Activated T-helper 9 cell treated with anti-CD3 and anti-CD28 coated beads, Interleukin-2, amount 50 U/mL, for 16 hours (primary cell): ENCODE measurements at regions not wholly inside any gene's neighbourhood (a gene's known extent, or its start where the extent isn't known, plus 50 kb on each side); places are given as distances from the start of the nearest gene placed in this dataset.
"Not testable (repeated sequence)": the region's sequence is repeated elsewhere in the genome, so short reads cannot be mapped to it uniquely, and the experiment has no call there.

ENCODE experiments used
- DNase-seq: peaks from one replicate; pipeline ENCODE4 v3.0.0-alpha.2; 2020; ENCODE audit warnings: low read depth

DNA sequence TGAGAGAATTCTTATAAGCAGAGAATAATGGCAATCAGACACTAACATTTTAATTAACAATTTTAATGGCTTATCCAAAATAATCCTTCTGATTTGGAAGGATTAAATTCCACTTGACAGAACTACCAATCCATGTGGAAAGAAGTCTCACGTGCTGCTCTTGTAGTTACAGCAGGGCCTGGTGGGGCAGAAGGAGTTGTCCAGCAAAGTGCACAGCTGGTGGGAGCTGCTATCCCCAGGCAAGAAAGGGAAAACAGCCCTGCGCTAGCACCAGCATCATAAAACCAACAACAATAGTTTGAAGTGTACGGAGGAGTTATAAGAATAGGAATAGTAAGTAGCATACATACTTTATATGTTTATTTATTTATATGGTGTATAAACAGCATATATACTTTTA, 127.4 kb upstream of the TRIM2 start:
- no peak for DNase-seq

DNA sequence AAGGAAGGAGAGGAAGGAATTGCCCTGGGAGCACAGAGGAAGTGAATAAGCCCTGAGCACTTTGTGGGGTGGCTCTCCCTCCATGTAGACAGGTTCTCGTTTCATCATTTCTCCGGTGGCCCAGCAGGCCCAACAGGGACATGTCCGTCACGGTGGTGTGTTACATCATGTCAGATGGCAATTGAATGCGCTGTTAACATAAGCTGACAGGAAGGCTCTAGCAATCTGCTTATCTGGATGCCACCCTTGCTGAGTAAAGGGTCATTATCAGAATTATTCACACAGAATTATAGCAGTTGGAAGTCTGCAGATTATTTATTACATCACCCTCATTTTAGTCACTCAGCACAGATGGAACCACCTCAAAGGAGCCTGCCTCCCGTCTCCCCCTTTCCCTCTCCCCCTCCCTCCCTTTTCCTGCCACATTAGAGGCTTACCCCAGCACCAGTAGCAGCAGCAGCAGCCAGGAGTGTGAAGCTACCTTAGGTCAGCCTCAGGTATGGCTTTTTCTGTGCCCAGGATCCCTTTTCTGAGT, 124.3 kb upstream of the TRIM2 start:
- no peak for DNase-seq

DNA sequence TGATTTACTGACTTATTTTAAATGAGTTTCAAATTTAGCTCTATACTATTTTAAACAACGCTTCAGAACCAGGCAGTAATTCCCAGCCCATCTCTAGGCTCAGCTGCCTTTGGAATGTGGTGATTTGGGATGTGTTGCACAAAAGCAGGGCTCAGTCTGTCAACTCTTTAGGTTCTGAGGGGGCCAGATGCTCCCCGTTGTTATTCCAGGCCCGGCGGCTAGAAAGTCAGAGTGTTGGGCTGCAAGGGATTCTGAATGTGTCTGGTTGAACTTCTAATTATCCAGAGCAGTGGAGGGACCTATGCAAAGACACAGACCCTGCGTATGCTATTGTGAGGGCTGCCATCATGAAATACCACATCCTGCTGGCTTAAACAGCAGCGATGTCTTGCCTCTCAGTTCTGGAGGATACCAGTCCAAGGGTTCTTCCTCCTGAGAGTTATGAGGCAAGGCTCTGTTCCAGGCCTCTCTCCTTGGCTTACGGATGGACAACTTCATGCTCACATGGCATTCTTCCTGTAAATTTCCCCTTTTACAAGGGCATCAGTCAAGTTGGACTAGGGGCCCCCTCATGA, 123.2 kb upstream of the TRIM2 start:
- no peak for DNase-seq

DNA sequence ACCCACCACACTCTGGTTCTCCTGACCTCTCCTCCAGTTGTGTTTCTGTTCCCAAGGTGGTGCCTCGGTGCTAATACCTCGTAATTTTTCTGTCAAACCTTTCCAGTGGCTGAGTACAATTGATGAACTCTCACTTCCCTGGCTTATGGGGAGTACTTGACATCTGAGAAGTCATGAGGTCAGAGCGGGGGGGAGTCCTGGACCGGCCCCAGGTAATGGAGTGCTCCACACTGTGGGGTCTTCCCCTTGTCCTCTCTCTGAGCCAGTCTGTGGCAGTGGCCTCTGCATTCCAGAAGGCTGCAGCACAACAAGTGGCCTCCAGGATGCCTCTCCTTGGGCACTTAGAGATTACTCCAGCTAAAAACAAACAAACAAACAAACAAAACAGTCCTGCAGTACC, 122.5 kb upstream of the TRIM2 start:
- no peak for DNase-seq

DNA sequence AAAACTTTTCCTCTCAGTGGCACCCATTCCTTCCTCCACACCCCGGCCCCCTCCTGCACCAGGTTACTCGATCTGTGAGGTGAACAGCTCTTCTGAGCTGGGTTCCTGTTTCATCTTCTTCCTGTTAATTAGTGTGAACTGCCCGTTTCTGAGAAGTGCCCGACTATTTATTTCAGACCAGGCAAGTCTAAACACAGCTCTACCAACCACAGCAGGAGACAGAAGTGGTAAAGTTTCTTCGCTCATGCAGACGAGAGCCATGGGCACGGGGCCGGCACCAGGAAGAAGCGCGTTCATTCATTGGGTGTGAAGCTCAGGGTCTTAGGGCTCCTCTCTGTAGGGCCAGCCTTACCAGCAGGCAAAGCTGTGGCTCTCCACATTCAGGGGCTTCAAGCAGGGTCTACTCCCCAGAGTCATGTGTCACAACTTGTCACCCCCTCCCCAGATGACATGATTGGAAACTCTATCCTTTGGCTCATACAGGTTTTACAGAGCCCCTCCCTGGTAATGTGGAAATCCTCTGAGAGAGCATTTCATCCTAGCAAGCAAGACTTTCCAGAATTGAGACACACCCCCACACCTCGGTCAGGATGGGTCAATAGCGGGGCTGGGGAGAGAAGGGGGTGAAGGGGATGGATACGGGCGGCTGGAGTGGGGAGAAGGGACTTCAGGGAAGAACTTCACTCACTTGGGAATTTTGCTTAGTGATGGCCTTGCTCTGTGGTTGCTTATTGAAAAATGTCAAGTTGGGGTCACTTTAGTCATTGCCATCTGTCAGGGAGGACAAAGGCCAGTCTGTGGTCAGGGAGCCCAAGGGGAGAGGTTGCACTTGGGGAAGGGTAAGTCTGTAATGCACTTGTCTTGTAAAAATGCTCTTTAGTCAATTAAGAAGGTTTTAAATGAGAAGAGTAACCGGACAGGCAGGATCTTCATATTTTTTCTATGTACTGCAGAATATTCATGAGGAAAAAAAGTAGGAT, 121.6 kb upstream of the TRIM2 start:
- DNase-seq = no peak

DNA sequence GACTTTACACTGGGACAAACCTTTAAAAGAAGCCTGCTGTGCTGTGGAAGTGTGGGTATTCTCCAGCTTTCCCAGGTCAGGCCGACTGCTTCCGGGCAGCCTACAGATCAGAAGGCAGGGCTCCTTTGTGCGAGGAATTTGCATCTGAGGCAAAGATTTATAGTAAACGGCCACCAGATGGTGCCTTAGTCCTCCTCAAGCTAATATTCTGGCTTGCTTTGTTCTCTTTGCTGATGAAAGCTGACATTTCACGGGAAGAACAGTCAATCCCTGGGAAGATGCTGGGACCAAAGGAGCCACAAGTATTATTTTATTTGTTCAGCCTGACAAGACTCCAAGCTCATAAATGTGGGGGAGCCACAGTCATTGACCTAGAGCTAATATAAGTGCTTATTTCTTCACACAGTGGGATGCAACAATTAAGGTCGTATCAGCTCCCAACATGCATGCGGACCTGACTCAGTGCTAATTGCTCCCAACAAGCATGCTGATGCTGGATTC, 120.7 kb upstream of the TRIM2 start:
- DNase-seq = no peak

DNA sequence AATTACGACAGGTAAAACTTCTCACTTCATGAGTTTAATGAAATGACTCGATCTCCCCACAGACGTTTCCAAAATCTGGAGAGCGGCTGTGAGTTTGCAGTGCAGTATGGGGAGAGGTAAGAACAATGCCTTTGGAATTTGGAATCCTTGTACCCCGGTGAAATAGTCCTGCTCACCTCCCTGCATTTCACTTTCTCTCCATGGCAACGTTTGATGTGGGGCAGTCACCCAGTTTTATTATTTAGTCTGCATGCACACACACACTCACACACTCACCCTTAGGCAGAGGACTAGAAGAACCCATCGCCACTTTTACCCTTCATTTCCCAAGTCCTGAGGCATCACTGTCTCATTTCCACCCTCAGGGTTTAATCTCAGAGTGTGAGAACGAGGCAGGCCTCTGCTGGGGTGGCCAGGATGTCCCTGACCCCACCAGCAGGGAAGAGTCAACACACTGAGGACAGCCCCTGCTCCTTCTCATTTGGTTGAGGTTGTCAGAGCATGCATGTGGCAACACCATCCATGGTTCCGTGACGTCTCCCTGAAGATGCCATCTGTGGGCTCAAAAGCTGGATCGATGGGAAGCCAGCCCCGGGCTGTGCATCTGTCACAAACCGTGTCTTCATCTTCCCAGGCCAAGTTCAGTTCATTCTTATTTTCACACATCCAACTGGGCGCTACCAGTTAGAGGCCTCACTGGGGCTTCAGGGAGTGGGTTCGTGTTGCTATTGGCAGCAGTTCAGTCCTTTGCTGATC, 119.8 kb upstream of the TRIM2 start:
- no peak for DNase-seq

DNA sequence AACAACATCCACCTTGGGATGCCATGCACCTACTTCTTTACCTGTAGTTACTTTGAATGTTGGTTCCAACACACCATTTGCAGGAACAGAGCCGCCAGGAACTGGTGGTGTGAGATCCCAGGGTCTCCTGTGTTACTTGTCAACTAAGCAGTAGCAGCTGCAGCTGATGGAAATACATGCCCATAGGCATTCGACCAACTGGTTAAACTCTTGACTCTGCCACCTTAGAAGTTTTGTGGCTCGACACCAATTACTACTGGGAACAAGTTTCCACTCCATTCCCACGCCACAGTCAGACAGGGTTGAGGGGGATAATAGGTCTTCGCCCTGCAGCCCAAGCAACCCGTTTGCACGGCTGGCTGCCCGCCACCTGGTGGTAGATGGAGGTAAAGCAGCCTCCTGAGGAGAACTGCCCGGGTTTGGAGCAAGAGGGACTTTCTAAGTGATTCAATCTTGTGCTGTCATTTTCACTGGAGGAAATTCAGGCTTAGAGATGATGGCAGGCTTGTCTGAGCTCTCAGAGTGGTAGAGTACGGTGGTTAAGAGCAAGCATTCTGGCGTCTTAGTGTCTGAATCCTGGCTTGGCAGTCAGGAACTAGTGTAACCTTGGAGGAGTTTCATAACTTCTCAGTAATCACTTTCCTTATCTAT, 119.1 kb upstream of the TRIM2 start:
- peak; percentile 75 for DNase-seq

DNA sequence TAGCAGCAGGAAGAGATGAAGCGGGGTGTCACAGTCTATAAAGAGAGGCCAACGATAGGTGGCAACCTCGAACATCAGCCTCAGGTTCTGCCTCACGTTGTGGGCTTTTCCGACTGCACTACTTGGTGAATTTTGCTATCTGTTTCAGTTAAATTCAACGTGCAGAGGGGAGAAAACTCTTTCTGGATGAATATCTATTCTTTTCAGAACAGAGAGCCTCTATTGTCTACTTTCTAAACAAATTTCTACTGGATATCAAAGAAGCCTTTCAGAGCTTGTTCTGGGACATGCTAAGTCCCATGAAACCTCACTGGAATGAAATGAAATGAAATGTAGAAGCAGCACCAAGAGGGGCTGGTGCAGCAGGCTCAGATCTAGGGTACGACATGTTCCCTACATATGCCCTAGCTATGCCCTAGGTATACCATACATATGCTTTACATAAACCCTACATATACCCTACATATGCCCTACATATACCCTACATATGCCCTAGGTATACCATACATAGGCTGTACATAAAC, 116.5 kb upstream of the TRIM2 start:
- DNase-seq = no peak

DNA sequence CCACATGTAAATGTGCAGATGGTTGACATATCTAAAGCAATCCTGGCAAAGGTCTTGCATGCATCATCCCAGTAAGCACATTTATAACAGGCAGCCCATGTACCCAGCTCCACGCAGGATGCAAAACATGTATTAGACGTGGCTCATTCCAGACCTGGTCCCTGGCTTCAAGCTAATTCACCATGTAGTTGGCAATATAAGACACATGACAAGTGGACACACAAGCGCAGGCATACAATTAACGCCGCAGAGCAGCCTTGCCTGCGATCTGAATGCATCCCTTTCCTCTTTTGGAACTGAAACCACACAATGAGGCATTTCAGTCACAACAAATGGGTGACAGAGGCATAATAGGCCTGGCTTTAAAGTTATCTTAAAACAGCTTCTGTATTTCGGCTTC, 114.5 kb upstream of the TRIM2 start:
- DNase-seq = no peak

DNA sequence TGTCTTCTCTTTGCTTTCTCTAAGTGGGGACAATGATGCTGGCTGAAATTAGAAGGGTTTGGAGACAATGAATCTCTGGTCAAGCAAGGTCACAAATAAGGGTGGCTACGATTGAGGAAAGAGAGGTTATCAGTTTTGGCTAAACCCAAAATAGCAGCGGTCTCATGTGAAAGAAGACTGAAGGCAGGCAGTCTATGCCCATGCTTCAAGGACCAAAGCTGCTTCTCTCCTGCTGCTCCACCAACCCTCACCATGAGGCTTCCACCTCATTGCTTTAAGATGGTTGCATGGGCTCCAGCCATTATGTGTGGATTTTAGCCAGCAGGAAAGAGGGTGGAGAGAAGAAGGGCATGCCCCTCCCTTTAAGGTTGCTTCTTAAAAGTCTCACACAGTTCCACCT, 114.1 kb upstream of the TRIM2 start:
- no peak for DNase-seq

DNA sequence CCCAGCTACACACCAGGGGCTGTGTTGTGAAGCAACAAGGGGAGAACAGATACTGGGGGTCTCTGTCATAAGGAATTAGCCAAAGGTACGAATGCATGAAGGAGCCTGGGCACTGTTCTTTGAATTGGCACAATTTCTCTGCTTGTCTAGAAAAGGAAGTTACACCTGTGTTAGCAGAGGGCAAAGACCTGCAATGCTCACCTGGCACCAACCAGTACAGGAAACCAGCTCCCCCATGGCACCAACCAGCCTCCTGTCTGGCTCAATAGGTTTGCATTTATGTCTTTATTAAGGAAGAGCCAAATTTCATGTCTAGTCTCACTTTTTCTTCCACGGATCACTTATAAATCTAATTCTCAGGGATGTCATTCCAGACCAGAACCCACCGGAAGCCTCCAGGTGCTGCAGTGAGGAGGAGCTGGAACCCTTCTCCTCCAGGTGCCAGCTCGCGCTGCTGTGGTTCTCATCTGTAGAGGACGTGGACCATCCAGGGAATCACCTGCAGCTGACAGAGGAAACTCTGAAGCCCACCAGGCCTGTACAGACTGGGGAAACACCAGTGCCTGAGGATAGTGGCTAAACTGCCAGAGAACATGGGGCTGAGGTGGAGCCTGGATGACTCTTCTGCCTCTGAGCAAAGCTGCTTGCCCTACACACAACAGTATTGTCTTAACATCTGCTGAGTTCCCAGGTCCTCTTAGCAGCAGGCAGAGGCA, 113.4 kb upstream of the TRIM2 start:
- no peak for DNase-seq

DNA sequence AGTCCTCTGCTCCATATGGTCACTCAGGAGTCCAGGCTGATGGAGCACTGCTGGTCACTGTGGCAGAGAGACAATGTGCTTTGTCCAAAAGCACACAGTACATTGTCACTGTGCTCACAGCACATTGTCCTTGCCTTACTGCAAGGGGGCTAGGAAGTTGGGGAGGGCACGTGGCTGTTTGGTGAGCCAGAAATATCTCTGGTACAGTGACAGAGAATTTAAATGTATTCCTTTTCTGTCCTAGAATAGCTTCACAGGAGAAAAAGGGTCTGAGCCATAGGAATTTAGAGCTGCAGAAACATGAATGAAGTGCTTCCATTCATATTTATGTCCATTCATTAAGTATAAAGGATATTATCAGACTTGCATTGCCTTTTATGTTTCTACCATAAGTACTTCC, 110.8 kb upstream of the TRIM2 start:
- DNase-seq = no peak

DNA sequence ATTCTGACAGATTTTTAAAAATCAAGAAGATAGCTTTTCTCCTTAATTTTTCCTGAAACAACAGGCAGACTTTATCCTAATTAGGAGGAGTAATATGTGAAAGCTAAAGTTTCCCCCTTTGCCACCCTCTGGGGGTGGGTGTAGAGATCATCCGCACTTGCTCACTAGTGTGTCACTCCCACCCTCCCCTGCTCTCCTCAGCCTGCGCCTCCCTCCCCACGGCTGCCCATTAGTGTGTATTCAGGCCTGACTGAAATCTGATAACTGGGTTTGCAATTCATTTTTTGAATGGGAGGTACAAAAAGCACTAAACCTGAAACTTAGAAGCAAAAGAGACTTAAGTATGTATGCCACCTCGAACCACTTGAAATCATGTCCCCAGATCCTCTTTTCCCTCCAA, 110.4 kb upstream of the TRIM2 start:
- no peak for DNase-seq

DNA sequence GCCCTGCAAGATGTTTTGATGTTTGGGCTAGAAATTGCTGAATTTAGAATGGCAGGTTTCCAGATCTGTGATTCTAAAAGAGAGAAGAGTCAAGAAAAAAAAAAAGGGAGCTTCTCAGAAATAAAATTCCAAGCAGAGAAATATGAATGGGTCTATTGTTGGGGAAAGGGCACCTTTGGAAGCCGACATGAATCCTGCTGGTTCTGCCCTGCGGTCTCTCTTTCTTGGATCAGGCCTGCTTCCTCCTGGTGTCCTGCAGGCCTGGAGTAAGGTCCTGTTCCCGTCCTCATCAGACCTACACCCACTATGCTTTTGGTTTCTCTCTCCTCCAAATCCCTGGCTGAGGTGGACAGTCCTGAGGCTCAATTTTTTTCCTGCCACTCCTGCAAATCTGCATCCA, 109.8 kb upstream of the TRIM2 start:
- no peak for DNase-seq

DNA sequence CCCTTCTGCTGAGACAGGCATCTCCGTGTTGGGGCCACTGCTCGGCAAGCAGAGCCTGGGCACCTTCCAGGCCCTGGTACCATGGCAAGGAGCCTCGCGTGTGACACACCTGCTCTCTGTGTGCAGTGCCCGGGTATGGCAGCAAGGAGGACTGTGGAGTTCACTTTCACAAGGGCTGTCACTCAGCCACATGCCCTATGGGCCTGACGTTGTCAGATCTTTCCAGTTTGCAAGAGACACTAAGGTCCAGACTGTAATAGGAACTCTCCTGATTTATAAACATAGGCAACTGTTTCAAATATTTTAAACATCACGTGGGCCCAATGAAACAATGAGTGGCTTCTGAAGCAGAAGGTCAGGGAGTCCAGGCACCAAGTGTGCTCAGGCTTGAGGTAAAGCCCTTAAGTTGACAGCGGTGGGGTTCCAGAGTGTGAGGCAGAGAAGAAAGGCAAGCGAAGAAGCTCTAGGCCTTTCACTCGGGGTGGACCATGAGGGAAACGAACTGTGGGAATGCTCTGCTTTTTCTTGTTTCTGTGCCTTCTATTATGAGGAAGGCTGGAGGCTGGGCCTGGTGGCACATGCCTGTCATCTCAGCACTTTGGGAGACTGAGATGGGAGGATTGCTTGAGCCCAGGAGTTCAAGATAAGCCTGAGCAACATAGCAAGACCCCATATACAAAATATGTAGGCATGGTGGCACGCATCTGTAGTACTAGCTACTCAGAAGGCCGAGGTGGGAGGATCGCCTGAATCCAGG, 108.6 kb upstream of the TRIM2 start:
- no peak for DNase-seq

DNA sequence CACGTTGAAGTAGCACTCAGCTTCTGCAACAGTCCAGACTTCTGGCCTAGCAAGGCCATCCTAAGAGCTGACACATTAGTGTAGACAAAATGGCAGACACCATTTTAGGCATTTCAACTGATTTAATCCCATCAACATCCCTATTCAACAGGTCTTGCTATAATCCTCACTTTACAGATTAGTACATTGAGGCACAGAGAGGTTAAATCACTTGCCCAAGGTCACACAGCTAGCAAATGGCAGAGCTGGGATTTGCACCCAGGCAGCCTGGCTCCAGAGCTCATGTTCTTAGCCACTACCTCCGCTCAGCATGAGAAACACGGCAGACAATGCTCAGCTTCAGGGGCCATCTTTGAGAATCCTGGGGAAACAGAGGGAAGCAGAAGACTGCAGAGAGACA, 107.9 kb upstream of the TRIM2 start:
- DNase-seq = no peak

DNA sequence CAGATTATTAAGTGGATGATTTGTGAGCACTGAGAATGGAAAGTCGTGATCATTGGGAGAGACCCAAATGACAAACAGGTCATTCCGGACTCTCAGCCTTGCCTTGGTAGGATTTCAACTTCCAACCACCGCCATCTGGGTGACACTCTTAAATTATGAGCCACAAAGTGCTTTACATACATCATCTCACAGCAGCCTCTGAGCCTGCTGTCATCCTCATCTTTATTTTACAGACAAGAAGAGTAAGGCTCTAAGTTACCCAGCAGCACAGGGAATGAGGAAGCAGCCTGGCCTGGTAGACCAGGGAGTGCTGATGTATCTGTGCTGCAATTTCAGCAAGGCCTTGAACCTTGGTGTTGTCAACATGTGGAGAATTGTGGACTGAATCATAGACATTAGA, 105.8 kb upstream of the TRIM2 start:
- no peak for DNase-seq

DNA sequence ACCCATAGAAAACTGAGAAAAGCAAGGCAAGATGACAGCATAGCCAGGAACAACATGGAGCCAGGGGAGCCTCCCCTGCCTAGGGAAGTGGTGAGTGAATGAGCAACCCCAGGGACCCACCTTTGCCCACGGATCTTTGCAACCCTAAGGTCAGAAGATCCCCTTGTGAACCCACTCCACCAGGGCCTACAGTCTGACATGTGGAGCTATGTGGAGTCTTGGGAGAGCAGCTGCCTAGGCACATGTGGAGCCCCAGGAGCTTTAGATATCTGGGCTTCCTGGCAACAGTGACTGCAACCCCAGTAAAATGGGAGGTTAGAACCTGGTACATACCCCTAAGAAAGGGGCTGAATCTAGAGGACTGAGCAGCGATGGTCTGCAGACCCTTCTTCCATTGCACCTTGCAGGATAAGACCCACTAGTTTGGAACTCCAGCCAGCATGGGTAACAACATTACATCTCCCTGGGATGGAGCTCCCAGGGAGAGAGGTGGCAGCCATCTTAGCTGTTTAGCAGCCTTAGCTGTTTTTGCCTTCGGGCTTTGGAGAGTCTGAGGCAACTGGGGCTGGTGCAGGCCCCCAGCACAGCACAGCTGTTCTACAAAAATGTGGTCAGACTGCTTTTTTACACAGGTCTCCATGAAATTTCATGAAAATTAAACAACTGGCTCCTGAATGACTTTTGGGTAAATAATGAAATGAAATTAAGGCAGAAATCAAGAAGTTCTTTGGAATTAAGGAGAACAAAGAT, 104.7 kb upstream of the TRIM2 start:
- no peak for DNase-seq

DNA sequence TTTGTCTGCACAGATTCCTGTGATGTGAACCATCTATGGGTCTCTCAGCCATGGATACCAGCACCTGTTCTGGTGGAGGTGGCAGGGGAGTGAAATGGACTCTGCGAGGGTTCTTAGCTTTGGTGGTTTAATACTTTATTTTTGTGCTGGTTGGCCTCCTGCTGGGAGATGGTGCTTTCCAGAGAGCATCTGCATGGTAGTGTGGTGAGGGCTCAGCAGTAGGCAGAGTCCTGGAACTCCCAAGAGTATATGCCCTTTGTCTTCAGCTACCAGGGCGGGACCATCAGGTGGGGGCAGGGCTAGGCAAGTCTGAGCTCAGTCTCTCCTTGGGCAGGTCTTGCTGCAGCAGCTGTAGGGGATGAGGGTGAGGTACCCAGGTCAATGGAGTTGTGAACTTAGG, 97.5 kb upstream of the TRIM2 start:
- DNase-seq = not testable (repeated sequence)
